H1 (cell line): ENCODE measurements at regions not wholly inside any gene's neighbourhood (a gene's known extent, or its start where the extent isn't known, plus 50 kb on each side); places are given as distances from the start of the nearest gene placed in this dataset.

Experiments
- CTCF ChIA-PET: fragments of 300-600 bp; sonication (Branson Sonifier 250); formaldehyde crosslinking; loops from one replicate; lab custom pipeline; 2021; ENCODE audit not compliant: partially characterized antibody; lab: Charles Lee
- POLR2A ChIA-PET: fragments of 300-600 bp; sonication (Branson Sonifier 250); formaldehyde crosslinking; loops from one replicate; lab custom pipeline; 2021; ENCODE audit warnings: inconsistent platforms; ENCODE audit not compliant: partially characterized antibody; lab: Charles Lee
- DNase-seq, 2 experiments: peaks; one replicate each; pipeline versions ENCODE4 v3.0.0 to v3.0.0-alpha.2; 2010 to 2022; ENCODE audit warnings: low spot score in 2 of 2, low read depth in 1 of 2, mixed read lengths in 1 of 2
- FAIRE-seq: peaks from 2 replicates; lab custom pipeline; 2011; peaks lifted over from hg19 to GRCh38; lab: Jason Lieb, UNC
- H2AFZ ChIP-seq: 2 replicates; pipeline ENCODE4 v1.8.1; 2012; ENCODE audit warnings: low read length, inconsistent platforms
- H2AK5ac ChIP-seq: 2 replicates; pipeline ENCODE4 v1.6.1; 2013; ENCODE audit warnings: low read depth, low read length
- H2BK120ac ChIP-seq: replicated peaks from 2 replicates; pipeline ENCODE3; 2013; ENCODE audit warnings: low read depth, low read length, inconsistent platforms
- H2BK12ac ChIP-seq: 2 replicates; pipeline ENCODE4 v1.6.1; 2013; ENCODE audit warnings: low read depth, low read length
- H2BK15ac ChIP-seq: 2 replicates; pipeline ENCODE4 v1.6.1; 2013; ENCODE audit warnings: low read length
- H2BK20ac ChIP-seq: 2 replicates; pipeline ENCODE4 v1.6.1; 2013; ENCODE audit warnings: low read length
- H2BK5ac ChIP-seq: 2 replicates; pipeline ENCODE4 v1.6.1; 2013; ENCODE audit warnings: low read depth, low read length
- H3K14ac ChIP-seq: 2 replicates; pipeline ENCODE4 v1.6.1; 2013; ENCODE audit warnings: inconsistent platforms; ENCODE audit not compliant: insufficient read length
- H3K18ac ChIP-seq: 2 replicates; pipeline ENCODE4 v1.6.1; 2013; ENCODE audit warnings: low read length; ENCODE audit errors: extremely low read depth
- H3K23ac ChIP-seq: 2 replicates; pipeline ENCODE4 v1.6.1; 2013; ENCODE audit warnings: inconsistent platforms; ENCODE audit not compliant: insufficient read length
- H3K23me2 ChIP-seq: 2 replicates; pipeline ENCODE4 v1.6.1; 2013; ENCODE audit warnings: low read depth, low read length
- H3K27ac ChIP-seq: 2 replicates; pipeline ENCODE4 v1.6.1; 2011; ENCODE audit warnings: low read depth, low read length, inconsistent platforms
- H3K27me3 ChIP-seq, 4 experiments: replicated peaks in 1 of 4; 1 replicate in 1 of 4; 2 replicates in 3 of 4; pipeline versions ENCODE4 v1.6.1 to v1.8.1; 2011 to 2013; ENCODE audit warnings: low read length in 3 of 4, mild to moderate bottlenecking in 3 of 4, inconsistent platforms in 2 of 4, mixed read lengths in 2 of 4, moderate library complexity in 1 of 4; ENCODE audit not compliant: control insufficient read depth in 3 of 4, insufficient read depth in 3 of 4; ENCODE audit errors: extremely low read depth in 1 of 4
- H3K36me3 ChIP-seq, 4 experiments: 2 replicates each; pipeline versions ENCODE4 v1.6.1 to v1.8.1; 2011 to 2013; ENCODE audit warnings: mild to moderate bottlenecking in 4 of 4, low read length in 3 of 4, moderate library complexity in 2 of 4, control low read depth in 1 of 4, inconsistent platforms in 1 of 4; ENCODE audit not compliant: insufficient read depth in 4 of 4, control insufficient read depth in 2 of 4
- H3K4ac ChIP-seq: replicated peaks from 2 replicates; pipeline ENCODE3; 2013; ENCODE audit warnings: low read length, low read depth, mixed read lengths, inconsistent platforms; ENCODE audit not compliant: insufficient read length
- H3K4me1 ChIP-seq, 4 experiments: replicated peaks in 1 of 4; 1 replicate in 1 of 4; 2 replicates in 3 of 4; pipeline versions ENCODE4 v1.6.1 to v1.8.1; 2011 to 2013; ENCODE audit warnings: low read length in 3 of 4, inconsistent platforms in 2 of 4, mixed read lengths in 1 of 4; ENCODE audit not compliant: insufficient read depth in 4 of 4, control insufficient read depth in 3 of 4
- H3K4me2 ChIP-seq, 2 experiments: 2 replicates each; pipeline versions ENCODE4 v1.6.1 to v1.8.1; 2011 to 2013; ENCODE audit warnings: low read depth in 2 of 2, low read length in 2 of 2, control low read depth in 1 of 2, inconsistent platforms in 1 of 2, mild to moderate bottlenecking in 1 of 2; ENCODE audit not compliant: insufficient read depth in 1 of 2
- H3K4me3 ChIP-seq, 4 experiments: fragments of 200-600, 300-600 bp in 1 of 4; sonication (generic), shearing (Covaris generic), sonication (Bioruptor Twin) in 1 of 4; 2 replicates each; pipeline versions ENCODE4 v1.5.1 to v1.8.1; 2011 to 2016; ENCODE audit warnings: low read length in 4 of 4, low read depth in 3 of 4, control low read depth in 2 of 4, inconsistent platforms in 2 of 4, mild to moderate bottlenecking in 2 of 4, mixed read lengths in 1 of 4, moderate library complexity in 1 of 4; ENCODE audit not compliant: insufficient read depth in 2 of 4; ENCODE audit errors: extremely low read depth in 1 of 4
- H3K56ac ChIP-seq: replicated peaks from 2 replicates; pipeline ENCODE3; 2013; ENCODE audit warnings: low read depth, mild to moderate bottlenecking, mixed read lengths, low read length, inconsistent platforms; ENCODE audit not compliant: insufficient read length
- H3K79me1 ChIP-seq: 2 replicates; pipeline ENCODE4 v1.6.1; 2013; ENCODE audit warnings: low read depth, low read length, control low read depth
- H3K79me2 ChIP-seq, 2 experiments: 2 replicates each; pipeline versions ENCODE4 v1.6.1 to v1.8.1; 2012 to 2013; ENCODE audit warnings: low read length in 2 of 2, mild to moderate bottlenecking in 2 of 2, inconsistent platforms in 1 of 2; ENCODE audit not compliant: insufficient read depth in 2 of 2, control insufficient read depth in 1 of 2
- H3K9ac ChIP-seq, 4 experiments: replicated peaks in 1 of 4; 1 replicate in 1 of 4; 2 replicates in 3 of 4; pipeline versions ENCODE4 v1.6.1 to v1.8.1; 2011 to 2013; ENCODE audit warnings: low read depth in 3 of 4, low read length in 3 of 4, control low read depth in 2 of 4, mild to moderate bottlenecking in 2 of 4, moderate library complexity in 2 of 4, inconsistent platforms in 1 of 4; ENCODE audit errors: extremely low read depth in 1 of 4
- H3K9me3 ChIP-seq, 2 experiments: 2 replicates each; pipeline versions ENCODE4 v1.6.1 to v1.8.1; 2012 to 2013; ENCODE audit warnings: mild to moderate bottlenecking in 2 of 2, moderate library complexity in 2 of 2, control low read depth in 1 of 2, inconsistent platforms in 1 of 2, low read depth in 1 of 2, low read length in 1 of 2, mixed read lengths in 1 of 2; ENCODE audit not compliant: insufficient read depth in 2 of 2
- H4K20me1 ChIP-seq, 2 experiments: replicated peaks in 1 of 2; 2 replicates each; pipeline versions ENCODE3 to v1.8.1; 2011 to 2013; ENCODE audit warnings: inconsistent platforms in 2 of 2, low read length in 2 of 2, mild to moderate bottlenecking in 1 of 2; ENCODE audit not compliant: insufficient read depth in 2 of 2, control insufficient read depth in 1 of 2
- H4K5ac ChIP-seq: 2 replicates; pipeline ENCODE4 v1.6.1; 2013; ENCODE audit warnings: low read length, low read depth, mixed read lengths, inconsistent platforms; ENCODE audit not compliant: insufficient read length
- H4K8ac ChIP-seq: 2 replicates; pipeline ENCODE4 v1.8.0; 2013; ENCODE audit warnings: mild to moderate bottlenecking, moderate library complexity, low read length, inconsistent platforms; ENCODE audit not compliant: insufficient read depth; ENCODE audit errors: extremely low read depth
- H4K91ac ChIP-seq: replicated peaks from 2 replicates; pipeline ENCODE3; 2013; ENCODE audit warnings: low read length, mixed read lengths, inconsistent platforms; ENCODE audit not compliant: insufficient read length
- BACH1 ChIP-seq: IDR thresholded peaks from 2 replicates; pipeline ENCODE4 v1.6.1; 2012; ENCODE audit warnings: low read length, improper control_type of control experiment
- CBX8 ChIP-seq: fragments of 300-800, 300-1000 bp; sonication (generic); IDR thresholded peaks from 2 replicates; pipeline ENCODE4 v1.7.1; 2016; ENCODE audit warnings: low read depth, low read length, borderline replicate concordance
- FOSL1 ChIP-seq: IDR thresholded peaks from 2 replicates; pipeline ENCODE4 v1.6.1; 2011; ENCODE audit warnings: mild to moderate bottlenecking, low read depth, low read length, moderate library complexity; ENCODE audit not compliant: insufficient read depth
- HDAC6 ChIP-seq: IDR thresholded peaks from one replicate; pipeline ENCODE4 v1.7.1; 2012; ENCODE audit warnings: low read depth, mild to moderate bottlenecking, inconsistent platforms, low read length, moderate library complexity
- KDM5A ChIP-seq: fragments of 200-600 bp; IDR thresholded peaks from 2 replicates; pipeline ENCODE4 v1.7.1; 2012; ENCODE audit warnings: mild to moderate bottlenecking, low read length, inconsistent platforms, mixed read lengths
- NANOG ChIP-seq: IDR thresholded peaks from 2 replicates; pipeline ENCODE4 v1.6.1; 2011; ENCODE audit warnings: low read length, low read depth, mild to moderate bottlenecking, inconsistent platforms; ENCODE audit not compliant: insufficient read depth, poor library complexity, severe bottlenecking
- POLR2AphosphoS5 ChIP-seq: IDR thresholded peaks from 2 replicates; pipeline ENCODE4 v1.6.1; 2011; ENCODE audit warnings: low read depth, low read length
- POU5F1 ChIP-seq: IDR thresholded peaks from 2 replicates; pipeline ENCODE4 v1.6.1; 2011; ENCODE audit warnings: low read depth, mild to moderate bottlenecking, low read length, moderate library complexity
- RXRA ChIP-seq: IDR thresholded peaks from 2 replicates; pipeline ENCODE4 v1.6.1; 2011; ENCODE audit warnings: low read depth, mild to moderate bottlenecking, low read length, moderate library complexity; ENCODE audit not compliant: insufficient read depth
- SAP30 ChIP-seq: fragments of 300-600 bp; sonication (generic); IDR thresholded peaks from 2 replicates; pipeline ENCODE4 v1.7.1; 2012; ENCODE audit warnings: low read length, moderate library complexity, mild to moderate bottlenecking, inconsistent platforms; ENCODE audit not compliant: insufficient read depth, insufficient replicate concordance
- SP1 ChIP-seq: IDR thresholded peaks from 2 replicates; pipeline ENCODE4 v1.6.1; 2011; ENCODE audit warnings: low read depth, low read length
- TAF1 ChIP-seq: IDR thresholded peaks from 2 replicates; pipeline ENCODE4 v1.6.1; 2011; ENCODE audit warnings: mild to moderate bottlenecking, low read depth, low read length
- WGBS, 2 experiments: shearing (Covaris generic) in 1 of 2; methylation state at CpG; one replicate each; pipeline versions ENCODE4 v1.1.6 to v1.1.7; 2013 to 2015; ENCODE audit warnings: low lambda C conversion rate in 2 of 2, mixed read lengths in 2 of 2, inconsistent platforms in 1 of 2, low coverage in 1 of 2, missing lambda C conversion rate in 1 of 2; ENCODE audit not compliant: insufficient replicate concordance in 2 of 2, insufficient coverage in 1 of 2, insufficient read length in 1 of 2; ENCODE audit errors: extremely low coverage in 1 of 2, missing lambda C conversion rate in 1 of 2; 5-methylcytosine and 5-hydroxymethylcytosine counted together
- TF ChIP-seq, protein P1 (sequence below): IDR thresholded peaks from 2 replicates; pipeline ENCODE4 v1.6.1; 2011; ENCODE audit warnings: low read length, improper control_type of control experiment
- TF ChIP-seq, protein P2 (sequence below): IDR thresholded peaks from 2 replicates; pipeline ENCODE4 v1.6.1; 2011; ENCODE audit warnings: low read depth, mild to moderate bottlenecking, low read length; ENCODE audit not compliant: insufficient read depth

DNA sequence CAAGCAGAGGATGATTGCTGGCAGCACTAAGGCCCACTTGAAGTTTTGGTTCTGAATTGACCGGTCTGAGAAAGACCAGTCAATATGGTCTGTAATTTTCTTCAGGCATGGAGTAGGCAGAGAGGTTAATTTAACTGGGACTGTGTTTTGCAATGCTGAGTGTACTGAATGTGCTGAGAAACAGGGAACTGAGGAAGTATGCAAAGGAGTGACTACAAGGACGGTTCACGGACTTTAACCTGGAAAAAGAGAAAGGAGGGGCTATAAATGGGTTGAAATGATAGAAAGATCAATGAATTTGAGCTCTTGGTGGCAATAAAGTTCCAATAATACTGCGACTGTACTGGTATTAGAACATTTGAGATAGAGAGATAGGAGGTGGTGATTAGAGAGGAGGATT, 84.5 kb downstream of the MAGEB17 start:
- Histone ChIP-seq H2AFZ (no peak overlapping the region), H3K18ac (no peak overlapping the region), H3K27ac (no peak overlapping the region), H2BK5ac (no peak overlapping the region), H3K4ac (no peak overlapping the region), H3K27me3 (no peaks in the 10 kb centered on the region), H4K91ac (no peak overlapping the region), H2BK120ac (no peak overlapping the region), H2BK12ac (no peak overlapping the region), H3K56ac (no peak overlapping the region), H4K8ac (no peak overlapping the region), H3K36me3 (no peaks in the 10 kb centered on the region), H3K4me1 (no peaks in the 10 kb centered on the region; a peak in 2 of 7 replicates), H3K4me2 (no peak overlapping the region), H3K9ac (no peak overlapping the region), H2BK20ac (no peak overlapping the region), H3K79me1 (no peaks in the 10 kb centered on the region), H2AK5ac (no peak overlapping the region), H4K20me1 (no peaks in the 10 kb centered on the region), H3K14ac (no peak overlapping the region), H4K5ac (no peak overlapping the region), H3K9me3 (0 out of 4 replicates have a peak, but pooled peaks cover 0 to 2% of the 10 kb centered on the region in 2 experiments), H3K79me2 (no peaks in the 10 kb centered on the region), H3K4me3 (no peak overlapping the region), H3K23me2 (no peaks in the 10 kb centered on the region), H3K23ac (no peak overlapping the region), H2BK15ac (no peak overlapping the region)
- DNase-seq (no peak), FAIRE-seq (no peak)
- POLR2A ChIA-PET, result no interaction called here
- CTCF ChIA-PET, result no interaction called here
- WGBS, 2 experiments, result 95% methylated on average over 4 of the region's 4 CpGs; no CpG with 5 or more reads in 1 of the 2 experiments
- TF ChIP-seq TAF1, result no peak
- TF ChIP-seq CBX8, result no peak
- TF ChIP-seq SP1, result no peak
- no peak for TF ChIP-seq RXRA
- TF ChIP-seq POU5F1, result no peak
- no peak for TF ChIP-seq NANOG
- TF ChIP-seq, protein P1, sequence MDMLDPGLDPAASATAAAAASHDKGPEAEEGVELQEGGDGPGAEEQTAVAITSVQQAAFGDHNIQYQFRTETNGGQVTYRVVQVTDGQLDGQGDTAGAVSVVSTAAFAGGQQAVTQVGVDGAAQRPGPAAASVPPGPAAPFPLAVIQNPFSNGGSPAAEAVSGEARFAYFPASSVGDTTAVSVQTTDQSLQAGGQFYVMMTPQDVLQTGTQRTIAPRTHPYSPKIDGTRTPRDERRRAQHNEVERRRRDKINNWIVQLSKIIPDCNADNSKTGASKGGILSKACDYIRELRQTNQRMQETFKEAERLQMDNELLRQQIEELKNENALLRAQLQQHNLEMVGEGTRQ, result no peak
- no peak for TF ChIP-seq SAP30
- no peak for TF ChIP-seq FOSL1
- TF ChIP-seq BACH1, result no peak
- TF ChIP-seq, protein P2, sequence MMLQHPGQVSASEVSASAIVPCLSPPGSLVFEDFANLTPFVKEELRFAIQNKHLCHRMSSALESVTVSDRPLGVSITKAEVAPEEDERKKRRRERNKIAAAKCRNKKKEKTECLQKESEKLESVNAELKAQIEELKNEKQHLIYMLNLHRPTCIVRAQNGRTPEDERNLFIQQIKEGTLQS, result no peak
- no peak for TF ChIP-seq KDM5A
- TF ChIP-seq POLR2AphosphoS5, result no peak
- no peak for TF ChIP-seq HDAC6
